Panc1 (cell line): ENCODE measurements at regions not wholly inside any gene's neighbourhood (a gene's known extent, or its start where the extent isn't known, plus 50 kb on each side); places are given as distances from the start of the nearest gene placed in this dataset.

Experiments
- ATAC-seq: fragments of 200-7000 bp; cut with Tn5 transposase; 2 replicates; pipeline ENCODE4 v1.9.1; 2020; ENCODE audit warnings: mild to moderate bottlenecking, moderate library complexity
- BruUV-seq: library from RNA; stranded (reverse); fragments of 400-500 nt; replicated peaks from 2 replicates; lab custom pipeline; 2021; lab: Mats Ljungman, UMichigan
- CTCF ChIA-PET: fragments of 300-600 bp; sonication (Branson Sonifier 250); formaldehyde crosslinking; loops from one replicate; lab custom pipeline; 2022; ENCODE audit warnings: antibody characterized with exemption; lab: Charles Lee
- POLR2A ChIA-PET: fragments of 300-600 bp; sonication (Branson Sonifier 250); formaldehyde crosslinking; loops from one replicate; lab custom pipeline; 2022; ENCODE audit warnings: antibody characterized with exemption; lab: Charles Lee
- DNase-seq: peaks from one replicate; pipeline ENCODE4 v3.0.0-alpha.2; 2010; ENCODE audit warnings: low read depth, low spot score
- H3K27ac ChIP-seq: 2 replicates; pipeline ENCODE4 v1.5.1; 2011; ENCODE audit warnings: mild to moderate bottlenecking, low read length, inconsistent platforms
- H3K27me3 ChIP-seq: fragments of 200-500 bp; sonication (Bioruptor generic); 2 replicates; pipeline ENCODE4 v1.6.0; 2014; ENCODE audit warnings: low read length, inconsistent platforms; ENCODE audit not compliant: control insufficient read depth, insufficient read depth
- H3K36me3 ChIP-seq: fragments of 200-500 bp; sonication (Bioruptor generic); 2 replicates; pipeline ENCODE4 v1.5.1; 2014; ENCODE audit warnings: inconsistent platforms, mild to moderate bottlenecking, low read length, moderate library complexity; ENCODE audit not compliant: control insufficient read depth, insufficient read depth
- H3K4me1 ChIP-seq: 2 replicates; pipeline ENCODE4 v1.5.1; 2011; ENCODE audit warnings: inconsistent platforms, mild to moderate bottlenecking, low read length, moderate library complexity; ENCODE audit not compliant: control insufficient read depth, insufficient read depth
- H3K4me3 ChIP-seq, 2 experiments: 2 replicates each; pipeline ENCODE4 v1.5.1; 2011 to 2012; ENCODE audit warnings: low read depth in 2 of 2, low read length in 2 of 2, mild to moderate bottlenecking in 2 of 2, inconsistent platforms in 1 of 2, moderate library complexity in 1 of 2
- H3K9me3 ChIP-seq: fragments of 200-500 bp; sonication (Bioruptor generic); 2 replicates; pipeline ENCODE4 v1.5.1; 2014; ENCODE audit warnings: low read depth, mild to moderate bottlenecking, inconsistent platforms, low read length, moderate library complexity; ENCODE audit not compliant: control insufficient read depth, insufficient read depth
- POLR2AphosphoS5 ChIP-seq: IDR thresholded peaks from 2 replicates; pipeline ENCODE4 v1.6.1; 2012; ENCODE audit warnings: mild to moderate bottlenecking, low read depth, low read length, moderate library complexity
- REST ChIP-seq, 2 experiments: IDR thresholded peaks; 2 replicates each; pipeline ENCODE4 v1.6.1; 2011 to 2012; ENCODE audit warnings: low read depth in 2 of 2, control low read depth in 1 of 2, low read length in 1 of 2, mild to moderate bottlenecking in 1 of 2, moderate library complexity in 1 of 2; ENCODE audit not compliant: insufficient read depth in 1 of 2
- SIN3A ChIP-seq: IDR thresholded peaks from 2 replicates; pipeline ENCODE4 v1.6.1; 2012; ENCODE audit warnings: low read depth, mild to moderate bottlenecking, low read length, moderate library complexity, borderline replicate concordance; ENCODE audit not compliant: insufficient read depth
- TCF7L2 ChIP-seq: IDR thresholded peaks from 2 replicates; pipeline ENCODE4 v1.6.1; 2011; ENCODE audit warnings: mild to moderate bottlenecking, low read depth, low read length, inconsistent platforms
- in situ Hi-C: cut with HindIII; loops from 2 replicates; pipeline ENCODE4 v1.10.0; 2016; ENCODE audit warnings: low sequenced_read_pairs, low pct_unique_long_range_greater_than_20kb
- intact Hi-C: fragments of 100-400 bp; cut with micrococcal nuclease; formaldehyde crosslinking; loops from one replicate; pipeline ENCODE4 v1.10.0; 2022; ENCODE audit not compliant: unreplicated experiment
- TF ChIP-seq, protein P1 (sequence below): fragments of 450-650 bp; IDR thresholded peaks from 2 replicates; pipeline ENCODE4 v1.5.1; 2017; ENCODE audit warnings: mild to moderate bottlenecking

DNA sequence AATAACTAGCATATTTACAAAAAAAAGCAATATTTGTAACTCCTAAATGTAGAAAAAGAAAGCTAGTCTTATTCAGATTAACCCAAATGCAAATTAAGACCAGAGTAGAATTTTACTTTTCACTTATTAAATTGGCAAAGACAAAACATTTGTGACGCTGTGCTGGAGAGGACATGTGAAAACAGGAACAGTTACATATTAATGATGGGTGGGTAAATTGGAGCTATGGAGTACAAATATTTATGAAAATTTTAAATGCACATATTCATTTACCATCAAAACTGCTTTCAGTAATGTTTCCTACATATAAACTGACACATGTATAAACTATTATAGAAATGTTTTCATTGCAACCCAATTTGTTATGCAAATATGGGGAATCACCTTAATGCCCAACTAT is 278.9 kb upstream of the POU1F1 start:
- no peak overlapping the region for H3K27ac ChIP-seq
- in situ Hi-C loops: no loop called here
- POLR2A ChIA-PET: no interaction called here
- intact Hi-C loops: no loop called here
- no peaks in the 10 kb centered on the region for H3K9me3 ChIP-seq
- ATAC-seq (no peak), DNase-seq (no peak)
- H3K36me3 ChIP-seq: no peaks in the 10 kb centered on the region
- CTCF ChIA-PET: no interaction called here
- H3K4me1 ChIP-seq: no peaks in the 10 kb centered on the region
- no TSS peak for BruUV-seq
- no peak for TF ChIP-seq POLR2AphosphoS5
- no peak for TF ChIP-seq SIN3A
- TF ChIP-seq, protein P1, sequence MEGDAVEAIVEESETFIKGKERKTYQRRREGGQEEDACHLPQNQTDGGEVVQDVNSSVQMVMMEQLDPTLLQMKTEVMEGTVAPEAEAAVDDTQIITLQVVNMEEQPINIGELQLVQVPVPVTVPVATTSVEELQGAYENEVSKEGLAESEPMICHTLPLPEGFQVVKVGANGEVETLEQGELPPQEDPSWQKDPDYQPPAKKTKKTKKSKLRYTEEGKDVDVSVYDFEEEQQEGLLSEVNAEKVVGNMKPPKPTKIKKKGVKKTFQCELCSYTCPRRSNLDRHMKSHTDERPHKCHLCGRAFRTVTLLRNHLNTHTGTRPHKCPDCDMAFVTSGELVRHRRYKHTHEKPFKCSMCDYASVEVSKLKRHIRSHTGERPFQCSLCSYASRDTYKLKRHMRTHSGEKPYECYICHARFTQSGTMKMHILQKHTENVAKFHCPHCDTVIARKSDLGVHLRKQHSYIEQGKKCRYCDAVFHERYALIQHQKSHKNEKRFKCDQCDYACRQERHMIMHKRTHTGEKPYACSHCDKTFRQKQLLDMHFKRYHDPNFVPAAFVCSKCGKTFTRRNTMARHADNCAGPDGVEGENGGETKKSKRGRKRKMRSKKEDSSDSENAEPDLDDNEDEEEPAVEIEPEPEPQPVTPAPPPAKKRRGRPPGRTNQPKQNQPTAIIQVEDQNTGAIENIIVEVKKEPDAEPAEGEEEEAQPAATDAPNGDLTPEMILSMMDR: no peak
- no peaks in the 10 kb centered on the region for H3K27me3 ChIP-seq
- H3K4me3 ChIP-seq: no peak overlapping the region

DNA sequence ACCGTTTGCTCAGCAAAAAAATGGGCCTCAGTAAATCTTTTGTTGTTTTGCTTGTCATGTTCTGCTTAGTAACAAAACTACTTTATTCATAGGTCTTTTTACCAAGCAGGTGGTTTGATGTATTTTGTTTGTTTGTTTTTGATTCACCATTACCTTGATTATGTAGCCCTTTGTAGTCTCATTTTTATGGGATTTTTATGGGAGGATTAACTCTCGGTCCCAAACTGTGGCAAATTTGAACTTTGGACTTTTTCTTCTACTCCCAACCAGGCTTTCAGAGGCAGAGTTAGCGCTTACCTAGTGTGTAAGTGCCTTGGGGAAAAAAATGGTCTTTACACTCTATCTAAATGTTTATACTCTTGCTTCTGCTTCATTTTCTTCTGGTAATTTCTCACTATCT is 276.7 kb upstream of the POU1F1 start:
- ChIA-PET POLR2A (no interaction called here), CTCF (no interaction called here)
- in situ Hi-C loops (no loop called here), intact Hi-C loops (no loop called here)
- no peak for ATAC-seq
- H3K4me3 ChIP-seq: no peak overlapping the region
- no peak overlapping the region for H3K27ac ChIP-seq
- BruUV-seq: no TSS peak
- TF ChIP-seq, protein P1: no peak
- no peak for TF ChIP-seq SIN3A
- TF ChIP-seq POLR2AphosphoS5: no peak
- TF ChIP-seq TCF7L2: no peak
- H3K27me3 ChIP-seq: no peaks in the 10 kb centered on the region
- no peak for DNase-seq
- H3K9me3 ChIP-seq: no peaks in the 10 kb centered on the region
- no peaks in the 10 kb centered on the region for H3K36me3 ChIP-seq
- no peaks in the 10 kb centered on the region for H3K4me1 ChIP-seq

- in situ Hi-C loops: no loop called here
- H3K36me3 ChIP-seq: no peaks in the 10 kb centered on the region
- POLR2A ChIA-PET: no interaction called here
- no peak overlapping the region for H3K4me3 ChIP-seq
- TF ChIP-seq POLR2AphosphoS5: no peak
- no peaks in the 10 kb centered on the region for H3K4me1 ChIP-seq
- BruUV-seq: no TSS peak
- no peak for ATAC-seq
- CTCF ChIA-PET: no interaction called here
- H3K27ac ChIP-seq: no peak overlapping the region
- intact Hi-C loops: no loop called here
- DNase-seq: no peak
- no peaks in the 10 kb centered on the region for H3K27me3 ChIP-seq
- H3K9me3 ChIP-seq: no peaks in the 10 kb centered on the region
Observed at GRCh38 chr3:87550892-87551291, 274.5 kb upstream of the POU1F1 start.

DNA sequence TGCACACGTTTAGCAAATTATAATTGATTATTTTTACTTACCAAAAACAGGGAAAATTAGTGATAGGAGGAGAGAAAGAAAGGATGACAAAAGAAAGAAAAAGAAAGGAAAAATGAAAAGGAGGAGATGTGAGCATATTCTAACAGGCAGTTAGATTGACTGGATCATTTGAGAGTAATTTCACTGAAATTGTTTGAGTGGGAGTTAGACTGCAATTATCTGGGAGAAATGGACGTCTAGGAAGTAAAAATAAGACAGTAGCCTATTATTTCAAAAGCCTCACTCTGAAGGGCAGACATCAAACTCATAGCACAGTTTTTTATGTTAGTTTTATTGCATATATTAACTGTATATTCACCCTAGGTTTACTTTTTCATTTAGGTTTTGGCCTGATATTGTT is 272.8 kb upstream of the POU1F1 start:
- no TSS peak for BruUV-seq
- in situ Hi-C loops (no loop called here), intact Hi-C loops (no loop called here)
- TF ChIP-seq REST (IDR thresholded peaks at IDR 0.05; ENCODE audit: insufficient read depth in 1 of 2, low read depth in 2 of 2, low read length in 1 of 2) (no peak), POLR2AphosphoS5 (no peak), TCF7L2 (no peak), SIN3A (no peak)
- TF ChIP-seq, protein P1: no peak
- Histone ChIP-seq H3K4me1 (no peaks in the 10 kb centered on the region), H3K27me3 (no peaks in the 10 kb centered on the region), H3K36me3 (no peaks in the 10 kb centered on the region), H3K4me3 (no peak overlapping the region), H3K9me3 (no peaks in the 10 kb centered on the region), H3K27ac (no peak overlapping the region)
- CTCF ChIA-PET: no interaction called here
- ATAC-seq (no peak), DNase-seq (no peak)
- POLR2A ChIA-PET: no interaction called here
